HG02798 (cell line): ENCODE measurements at regions not wholly inside any gene's neighbourhood (a gene's known extent, or its start where the extent isn't known, plus 50 kb on each side); places are given as distances from the start of the nearest gene placed in this dataset.
"Not testable (repeated sequence)": the region's sequence is repeated elsewhere in the genome, so short reads cannot be mapped to it uniquely, and the experiment has no call there.

Source experiments
- ATAC-seq: cut with Tn5 transposase; IDR thresholded peaks from one replicate; pipeline ENCODE4 v1.9.1; 2021; ENCODE audit warnings: mild to moderate bottlenecking; ENCODE audit not compliant: unreplicated experiment, poor library complexity

DNA sequence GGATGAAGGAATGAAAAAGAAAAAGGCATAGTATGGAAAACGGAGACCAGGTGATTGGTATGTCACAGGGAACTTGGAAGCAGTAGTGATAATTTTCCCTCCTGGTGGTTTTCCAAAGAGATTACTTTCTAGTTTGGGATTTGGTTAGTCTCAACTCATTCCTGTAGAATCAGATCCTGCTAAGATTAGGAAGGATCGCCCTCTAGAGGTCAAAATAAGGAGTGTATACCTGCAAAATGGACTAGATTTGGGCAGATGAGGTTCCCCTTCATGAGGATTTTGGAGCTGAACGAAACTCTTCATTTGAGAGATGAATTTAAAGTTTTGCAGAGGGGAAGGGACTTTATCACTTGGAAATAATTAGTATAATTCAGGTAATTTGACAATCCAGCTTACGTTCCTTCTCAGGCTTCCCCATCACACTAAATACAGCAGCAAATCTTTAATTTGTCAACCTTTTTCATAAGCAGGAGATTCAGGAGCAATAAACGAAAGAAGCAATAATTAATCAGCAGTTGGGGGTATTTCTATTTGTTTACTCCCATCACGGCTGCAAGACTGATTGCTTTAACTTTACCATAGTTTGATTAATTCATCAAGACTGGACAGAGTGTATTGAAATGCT lies 65.2 kb downstream of the CCDC195 start:
- no peak for ATAC-seq

DNA sequence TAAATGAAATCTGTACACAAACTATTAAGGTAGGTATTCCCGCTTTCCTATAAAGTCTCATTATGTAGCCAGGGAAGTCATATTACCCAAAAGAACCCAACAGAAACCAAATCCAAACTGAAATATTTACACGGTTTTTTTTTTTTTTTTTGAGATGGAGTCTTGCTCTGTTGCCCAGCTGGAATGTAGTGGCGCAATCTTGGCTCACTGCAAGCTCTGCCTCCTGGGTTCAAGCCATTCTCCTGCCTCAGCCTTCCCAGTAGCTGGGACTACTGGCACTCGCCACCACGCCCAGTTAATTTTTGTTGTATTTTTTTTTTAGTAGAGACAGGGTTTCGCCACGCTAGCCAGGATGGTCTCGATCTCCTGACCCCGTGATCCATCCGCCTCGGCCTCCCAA lies 62.5 kb upstream of the CUL3 start:
- not testable (repeated sequence) for ATAC-seq

DNA sequence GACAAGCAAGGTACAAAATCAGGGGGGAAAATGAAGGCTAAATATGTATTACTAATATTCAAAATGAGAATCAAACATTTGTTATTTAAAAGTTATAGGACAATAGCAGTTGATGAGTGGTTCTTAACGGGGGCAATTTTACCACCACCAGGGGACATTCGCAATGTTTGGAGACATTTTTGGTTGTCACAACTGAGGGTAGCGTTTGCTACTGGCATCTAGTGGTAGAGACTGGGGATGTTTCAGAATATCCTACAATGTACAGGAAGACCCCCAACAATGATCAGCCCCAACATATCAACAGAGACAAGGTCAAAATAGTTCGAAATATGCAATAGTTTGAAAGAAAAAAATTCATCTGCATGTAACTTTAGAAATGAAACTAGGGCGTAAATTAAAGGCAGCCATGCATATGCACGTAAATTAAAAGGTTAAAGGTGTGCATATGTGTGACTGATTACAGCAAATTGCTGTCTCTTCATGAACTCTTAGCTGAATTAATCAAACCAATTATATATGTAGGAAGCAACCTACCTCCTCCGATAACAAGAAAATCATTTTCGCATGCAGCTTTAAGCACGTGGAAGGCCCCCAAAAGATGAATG lies 61.2 kb upstream of the CUL3 start:
- ATAC-seq: peak; percentile 54

DNA sequence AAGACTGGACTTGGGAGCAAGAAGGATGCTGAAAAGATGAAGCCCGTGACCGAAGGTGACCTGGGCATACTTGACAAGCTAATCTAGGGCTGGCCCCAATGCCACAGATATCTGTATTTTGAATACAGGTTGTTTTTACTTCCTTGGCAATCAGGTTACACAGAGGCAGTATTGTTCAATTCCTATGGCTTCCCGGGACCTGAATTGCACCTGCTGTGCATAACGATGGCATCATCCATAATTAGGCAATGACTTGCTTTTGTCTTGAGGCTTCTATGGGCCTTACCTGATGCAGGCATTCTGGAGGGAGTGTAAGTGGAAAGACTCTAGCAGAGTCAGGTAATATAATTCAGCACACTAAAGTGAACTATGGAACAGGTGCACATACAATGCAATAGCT lies 60.6 kb upstream of the CUL3 start:
- ATAC-seq: no peak

DNA sequence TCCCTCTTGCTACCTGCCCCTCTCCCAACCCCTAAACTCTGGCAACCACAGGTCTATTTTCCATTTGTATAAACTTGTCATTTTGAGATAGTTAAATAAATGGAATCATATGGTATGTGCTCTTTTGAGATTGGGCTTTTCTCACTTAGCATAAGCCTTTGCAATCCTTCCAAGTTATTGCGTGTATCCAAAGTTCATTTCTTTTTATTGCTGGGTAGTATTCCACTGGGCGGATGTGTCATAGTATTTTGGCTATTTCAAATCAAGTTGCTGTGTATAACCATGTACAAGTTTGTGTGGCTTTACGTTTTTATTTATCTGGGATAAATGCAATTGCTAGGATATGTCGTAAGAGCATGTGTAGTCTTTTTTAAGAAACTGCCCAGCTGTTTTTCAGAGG lies 55.5 kb upstream of the CUL3 start:
- no peak for ATAC-seq

DNA sequence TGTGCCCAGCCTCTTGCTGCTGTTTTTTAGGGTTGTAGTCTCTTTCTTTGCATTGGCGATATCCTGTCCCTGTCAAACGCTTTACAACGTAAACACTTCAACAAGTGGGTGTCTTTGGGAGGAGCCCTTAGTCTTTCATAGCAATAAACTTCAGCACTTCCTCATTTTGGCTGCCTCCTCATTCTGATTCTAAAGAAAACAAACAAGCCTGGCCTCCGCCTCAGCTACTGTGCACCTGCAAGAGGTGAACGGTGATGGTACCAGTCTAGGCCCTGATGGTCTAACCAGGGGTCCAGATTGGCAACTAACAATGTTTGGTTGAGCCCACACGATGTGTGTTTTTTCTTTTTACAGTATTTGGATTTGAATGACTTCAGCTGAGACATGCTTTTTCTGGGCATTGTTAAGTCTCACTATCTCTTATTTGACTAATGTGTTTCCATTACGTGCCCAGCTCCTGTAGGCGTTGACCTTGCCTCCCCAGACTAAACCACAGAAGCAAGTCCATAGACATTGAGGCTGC lies 53.2 kb upstream of the CUL3 start:
- ATAC-seq: peak; percentile 95
